Neural cell (in vitro differentiated cells): ENCODE measurements at regions not wholly inside any gene's neighbourhood (a gene's known extent, or its start where the extent isn't known, plus 50 kb on each side); places are given as distances from the start of the nearest gene placed in this dataset.

ENCODE experiments used
- H2AFZ ChIP-seq: fragments of 200-600, 300-800 bp; sonication (generic), shearing (Covaris generic); 2 replicates; pipeline ENCODE4 v1.6.0; 2014; ENCODE audit warnings: low read depth, mild to moderate bottlenecking, antibody characterized with exemption, low read length, moderate library complexity
- H3F3A ChIP-seq: fragments of 200-600 bp; shearing (Covaris generic); 2 replicates; pipeline ENCODE4 v1.6.1; 2016; ENCODE audit warnings: mild to moderate bottlenecking, moderate library complexity, mixed read lengths, antibody characterized with exemption, low read length; ENCODE audit not compliant: insufficient read depth, poor library complexity, severe bottlenecking
- H3K27ac ChIP-seq: fragments of 200-600, 300-800 bp; sonication (generic), shearing (Covaris generic); 2 replicates; pipeline ENCODE4 v1.5.1; 2014; ENCODE audit warnings: mild to moderate bottlenecking, low read length, moderate library complexity
- H3K27me3 ChIP-seq: fragments of 300-800, 200-600 bp; sonication (generic), shearing (Covaris generic); 2 replicates; pipeline ENCODE4 v1.6.0; 2014; ENCODE audit warnings: mild to moderate bottlenecking, low read depth, low read length, moderate library complexity; ENCODE audit not compliant: insufficient read depth
- H3K36me3 ChIP-seq: fragments of 300-800, 200-600 bp; sonication (generic), shearing (Covaris generic); 2 replicates; pipeline ENCODE4 v1.5.1; 2014; ENCODE audit warnings: mild to moderate bottlenecking, antibody characterized with exemption, low read length, moderate library complexity; ENCODE audit not compliant: insufficient read depth
- H3K4me2 ChIP-seq: fragments of 300-800, 200-600 bp; sonication (generic), shearing (Covaris generic); 2 replicates; pipeline ENCODE4 v1.6.0; 2014; ENCODE audit warnings: mild to moderate bottlenecking, low read length
- H3K4me3 ChIP-seq: fragments of 300-800, 200-600 bp; sonication (generic), shearing (Covaris generic); 2 replicates; pipeline ENCODE4 v1.5.1; 2014; ENCODE audit warnings: mild to moderate bottlenecking, low read length, moderate library complexity
- H3K79me2 ChIP-seq: fragments of 200-600 bp; shearing (Covaris generic); replicated peaks from 2 replicates; pipeline ENCODE4 v1.6.0; 2014; ENCODE audit warnings: mild to moderate bottlenecking, low read length, moderate library complexity; ENCODE audit not compliant: insufficient read depth
- H3K9ac ChIP-seq: fragments of 300-800, 200-600 bp; sonication (generic), shearing (Covaris generic); 2 replicates; pipeline ENCODE4 v1.6.1; 2016; ENCODE audit warnings: mild to moderate bottlenecking, low read length, mixed read lengths
- H3K9me2 ChIP-seq: fragments of 200-600 bp; shearing (Covaris generic); 2 replicates; pipeline ENCODE4 v1.6.1; 2016; ENCODE audit warnings: mild to moderate bottlenecking, low read length, mixed read lengths; ENCODE audit not compliant: insufficient read depth
- H3K9me3 ChIP-seq: fragments of 200-600, 300-800 bp; sonication (generic), shearing (Covaris generic); 2 replicates; pipeline ENCODE4 v1.6.1; 2016; ENCODE audit warnings: mild to moderate bottlenecking, mixed run types, low read length, moderate library complexity, mixed read lengths
- H4K20me1 ChIP-seq: fragments of 200-600 bp; shearing (Covaris generic); 2 replicates; pipeline ENCODE4 v1.6.1; 2016; ENCODE audit warnings: mild to moderate bottlenecking, mixed run types; ENCODE audit not compliant: insufficient read depth
- CTCF ChIP-seq: fragments of 450-650 bp; IDR thresholded peaks from 2 replicates; pipeline ENCODE4 v1.5.1; 2014; ENCODE audit warnings: antibody characterized with exemption, mild to moderate bottlenecking, moderate library complexity; ENCODE audit not compliant: poor library complexity, severe bottlenecking
- EP300 ChIP-seq: fragments of 450-650 bp; conservative IDR thresholded peaks from 2 replicates; pipeline ENCODE4 v1.6.1; 2014; ENCODE audit warnings: antibody characterized with exemption, mild to moderate bottlenecking, moderate library complexity; ENCODE audit not compliant: poor library complexity, severe bottlenecking
- EZH2 ChIP-seq: fragments of 200-600, 300-800 bp; shearing (Covaris generic), sonication (generic); IDR thresholded peaks from 2 replicates; pipeline ENCODE4 v1.6.1; 2014; ENCODE audit warnings: antibody characterized with exemption, low read length, borderline replicate concordance, mild to moderate bottlenecking; ENCODE audit not compliant: insufficient read depth, poor library complexity, severe bottlenecking
- MXI1 ChIP-seq: fragments of 450-650 bp; conservative IDR thresholded peaks from 2 replicates; pipeline ENCODE4 v1.6.1; 2014; ENCODE audit warnings: antibody characterized with exemption, mild to moderate bottlenecking; ENCODE audit not compliant: poor library complexity, severe bottlenecking
- POLR2AphosphoS5 ChIP-seq: IDR thresholded peaks from 2 replicates; pipeline ENCODE4 v1.6.1; 2012
- RAD21 ChIP-seq: fragments of 450-650 bp; conservative IDR thresholded peaks from 2 replicates; pipeline ENCODE4 v1.6.1; 2014; ENCODE audit warnings: antibody characterized with exemption, mild to moderate bottlenecking, moderate library complexity
- REST ChIP-seq: IDR thresholded peaks from 2 replicates; pipeline ENCODE4 v1.6.1; 2012; ENCODE audit warnings: borderline replicate concordance
- SMC3 ChIP-seq: fragments of 450-650 bp; conservative IDR thresholded peaks from 2 replicates; pipeline ENCODE4 v1.6.1; 2014; ENCODE audit warnings: antibody characterized with exemption, mild to moderate bottlenecking, moderate library complexity; ENCODE audit not compliant: poor library complexity
- TAF1 ChIP-seq: IDR thresholded peaks from 2 replicates; pipeline ENCODE4 v1.6.1; 2012; ENCODE audit warnings: low read depth

DNA sequence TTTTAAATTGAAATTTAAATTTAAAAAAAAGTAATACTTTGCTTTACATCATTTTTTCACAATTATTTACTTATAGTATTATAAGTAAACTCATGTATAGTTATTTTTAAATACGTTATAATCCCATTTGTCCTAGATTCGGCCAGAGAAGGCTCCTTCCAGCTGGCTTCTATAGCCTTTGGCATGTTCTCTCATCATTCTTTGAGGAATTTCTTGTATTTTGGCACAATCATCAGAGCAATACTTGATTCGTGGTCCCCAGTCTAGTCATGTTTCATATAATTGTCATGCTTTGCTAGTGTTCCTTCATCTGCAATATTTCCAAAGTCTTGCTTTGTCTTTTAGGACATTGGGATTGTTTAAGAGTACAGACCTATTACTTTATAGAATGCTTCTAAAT lies 1037.9 kb upstream of the AGA start:
- no peak overlapping the region for H3K9ac ChIP-seq
- H3K27me3 ChIP-seq: no peaks in the 10 kb centered on the region
- no peak overlapping the region for H3K27ac ChIP-seq
- H3K9me3 ChIP-seq: no peaks in the 10 kb centered on the region
- H3K36me3 ChIP-seq: no peaks in the 10 kb centered on the region
- H3K4me3 ChIP-seq: no peak overlapping the region
- H3K9me2 ChIP-seq: no peaks in the 10 kb centered on the region
- H3K79me2 ChIP-seq: no peaks in the 10 kb centered on the region
- no peak overlapping the region for H3K4me2 ChIP-seq
- no peak for TF ChIP-seq REST
- H3F3A ChIP-seq: no peaks in the 10 kb centered on the region
- H2AFZ ChIP-seq: no peak overlapping the region
- H4K20me1 ChIP-seq: no peaks in the 10 kb centered on the region

DNA sequence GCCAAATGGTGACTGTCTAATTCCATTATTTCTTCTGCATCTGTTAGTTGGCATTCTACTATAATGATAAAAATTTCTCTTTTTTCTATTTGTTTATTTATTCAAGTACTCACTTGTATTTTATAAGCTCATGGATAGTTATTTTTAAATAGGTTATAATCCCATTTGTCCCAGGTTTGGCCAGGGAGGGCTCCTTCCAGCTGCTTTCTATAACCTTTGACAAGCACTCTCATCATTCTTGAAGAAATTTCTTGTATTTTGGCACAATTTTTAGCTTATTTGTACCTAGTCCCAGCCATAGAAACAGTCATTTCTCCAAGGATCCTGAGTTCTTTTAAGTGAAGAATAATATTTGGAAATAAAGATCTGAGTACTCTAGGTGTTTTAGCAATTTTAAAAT lies 1038.6 kb upstream of the AGA start:
- Histone ChIP-seq H2AFZ (no peak overlapping the region), H3K36me3 (no peaks in the 10 kb centered on the region), H3F3A (no peaks in the 10 kb centered on the region), H3K27ac (no peak overlapping the region), H3K27me3 (no peaks in the 10 kb centered on the region), H4K20me1 (no peaks in the 10 kb centered on the region), H3K9ac (no peak overlapping the region), H3K4me3 (no peak overlapping the region), H3K9me3 (no peaks in the 10 kb centered on the region), H3K79me2 (no peaks in the 10 kb centered on the region), H3K4me2 (no peak overlapping the region), H3K9me2 (no peaks in the 10 kb centered on the region)
- TF ChIP-seq CTCF (no peak), POLR2AphosphoS5 (no peak), EP300 (no peak), SMC3 (no peak)

- no peaks in the 10 kb centered on the region for H4K20me1 ChIP-seq
- no peaks in the 10 kb centered on the region for H3K36me3 ChIP-seq
- H3K27ac ChIP-seq: no peak overlapping the region
- H3K9me2 ChIP-seq: no peaks in the 10 kb centered on the region
- no peak overlapping the region for H3K4me2 ChIP-seq
- H3K9me3 ChIP-seq: no peaks in the 10 kb centered on the region
- no peaks in the 10 kb centered on the region for H3K79me2 ChIP-seq
- H3K9ac ChIP-seq: no peak overlapping the region
- TF ChIP-seq REST (no peak), EP300 (no peak), CTCF (no peak), RAD21 (no peak), MXI1 (no peak), EZH2 (no peak), TAF1 (no peak), POLR2AphosphoS5 (no peak), SMC3 (no peak)
- H3F3A ChIP-seq: no peaks in the 10 kb centered on the region
- no peak overlapping the region for H3K4me3 ChIP-seq
- no peak overlapping the region for H2AFZ ChIP-seq
- no peaks in the 10 kb centered on the region for H3K27me3 ChIP-seq
These were observed 1039.3 kb upstream of the AGA start for GRCh38 chr4:178481564-178481963.
